ENCODE measurements at regions not wholly inside any gene's neighbourhood (a gene's known extent, or its start where the extent isn't known, plus 50 kb on each side); places are given as distances from the start of the nearest gene placed in this dataset.

- no peak for DNase-seq (ENCODE audit: low spot score)
- Mint-ChIP-seq H3K36me3 (ENCODE audit: low read depth, unreplicated experiment) (no peaks in the 10 kb centered on the region), H3K9me3 (ENCODE audit: unreplicated experiment) (no peaks in the 10 kb centered on the region), H3K4me1 (ENCODE audit: unreplicated experiment) (no peaks in the 10 kb centered on the region), H3K27me3 (ENCODE audit: unreplicated experiment) (peaks cover 10% of the 10 kb centered on the region), H3K4me3 (ENCODE audit: unreplicated experiment) (no peak overlapping the region), H3K27ac (ENCODE audit: unreplicated experiment) (no peak overlapping the region)
- no peak for TF ChIP-seq CTCF (IDR thresholded peaks at IDR 0.05; ENCODE audit: unreplicated experiment)
These were observed 175.7 kb downstream of the URI1 start for GRCh38 chr19:30117636-30118145.

GRCh38 chr19:30118221-30118620, 176.2 kb downstream of the URI1 start:
- Mint-ChIP-seq H3K4me3 (ENCODE audit: unreplicated experiment) (no peak overlapping the region), H3K4me1 (ENCODE audit: unreplicated experiment) (no peaks in the 10 kb centered on the region), H3K36me3 (ENCODE audit: low read depth, unreplicated experiment) (no peaks in the 10 kb centered on the region), H3K27me3 (ENCODE audit: unreplicated experiment) (peaks cover 10% of the 10 kb centered on the region), H3K27ac (ENCODE audit: unreplicated experiment) (no peak overlapping the region), H3K9me3 (ENCODE audit: unreplicated experiment) (no peaks in the 10 kb centered on the region)
- no peak for TF ChIP-seq CTCF (IDR thresholded peaks at IDR 0.05; ENCODE audit: unreplicated experiment)
- no peak for DNase-seq (ENCODE audit: low spot score)

GRCh38 chr19:30118760-30119159, 176.7 kb downstream of the URI1 start:
- H3K27ac Mint-ChIP-seq (ENCODE audit: unreplicated experiment), result no peak overlapping the region
- no peaks in the 10 kb centered on the region for H3K36me3 Mint-ChIP-seq (ENCODE audit: low read depth, unreplicated experiment)
- H3K4me3 Mint-ChIP-seq (ENCODE audit: unreplicated experiment), result no peak overlapping the region
- TF ChIP-seq CTCF (IDR thresholded peaks at IDR 0.05; ENCODE audit: unreplicated experiment), result no peak
- no peaks in the 10 kb centered on the region for H3K4me1 Mint-ChIP-seq (ENCODE audit: unreplicated experiment)
- DNase-seq (ENCODE audit: low spot score), result no peak
- H3K9me3 Mint-ChIP-seq (ENCODE audit: unreplicated experiment), result no peaks in the 10 kb centered on the region
- H3K27me3 Mint-ChIP-seq (ENCODE audit: unreplicated experiment), result peaks cover 8% of the 10 kb centered on the region

GRCh38 chr19:30119180-30119908, 177.3 kb downstream of the URI1 start:
- Mint-ChIP-seq H3K9me3 (ENCODE audit: unreplicated experiment) (no peaks in the 10 kb centered on the region), H3K4me1 (ENCODE audit: unreplicated experiment) (no peaks in the 10 kb centered on the region), H3K27ac (ENCODE audit: unreplicated experiment) (no peak overlapping the region), H3K36me3 (ENCODE audit: low read depth, unreplicated experiment) (no peaks in the 10 kb centered on the region), H3K27me3 (ENCODE audit: unreplicated experiment) (peaks cover 8% of the 10 kb centered on the region), H3K4me3 (ENCODE audit: unreplicated experiment) (no peak overlapping the region)
- no peak for TF ChIP-seq CTCF (IDR thresholded peaks at IDR 0.05; ENCODE audit: unreplicated experiment)
- no peak for DNase-seq (ENCODE audit: low spot score)

GRCh38 chr19:30120860-30121484, 178.9 kb downstream of the URI1 start:
- no peak overlapping the region for H3K27ac Mint-ChIP-seq (ENCODE audit: unreplicated experiment)
- H3K36me3 Mint-ChIP-seq (ENCODE audit: low read depth, unreplicated experiment), result no peaks in the 10 kb centered on the region
- H3K4me3 Mint-ChIP-seq (ENCODE audit: unreplicated experiment), result no peak overlapping the region

More at GRCh38 chr19:30120860-30121484, 178.9 kb downstream of the URI1 start:
- H3K9me3 Mint-ChIP-seq (ENCODE audit: unreplicated experiment), result no peaks in the 10 kb centered on the region
- H3K4me1 Mint-ChIP-seq (ENCODE audit: unreplicated experiment), result no peaks in the 10 kb centered on the region
- peaks cover 8% of the 10 kb centered on the region for H3K27me3 Mint-ChIP-seq (ENCODE audit: unreplicated experiment)
- DNase-seq (ENCODE audit: low spot score), result no peak
- TF ChIP-seq CTCF (IDR thresholded peaks at IDR 0.05; ENCODE audit: unreplicated experiment), result no peak
